ENCODE measurements at regions not wholly inside any gene's neighbourhood (a gene's known extent, or its start where the extent isn't known, plus 50 kb on each side); places are given as distances from the start of the nearest gene placed in this dataset.

GRCh38 chr10:69715899-69716606 is 85.7 kb upstream of the COL13A1 start:
- H3K27me3 ChIP-seq (ENCODE audit: control insufficient read depth, insufficient read depth, low read length): peaks cover 3% of the 10 kb centered on the region; the same call in 1 of the 2 replicates
- no peaks in the 10 kb centered on the region for H3K9me3 ChIP-seq (ENCODE audit: control insufficient read depth, insufficient read depth, low read depth, low read length)
- ChIA-PET CTCF (interaction anchor here (0.9 to 1.6 kb wide), 3 partner anchors 20 to 71 kb away, joined by 3 to 4 read pairs (median 4); no protein-coding TSS in a partner anchor), POLR2A (no interaction called here)
- no peaks in the 10 kb centered on the region for H3K36me3 ChIP-seq (ENCODE audit: control insufficient read depth, insufficient read depth, low read length)
- no peak overlapping the region for H3K4me3 ChIP-seq (ENCODE audit: low read depth in 2 of 2, low read length in 2 of 2)
- intact Hi-C loops (cut with micrococcal nuclease; ENCODE audit: unreplicated experiment): loop anchor here (2.0 kb wide), 2 partner anchors 19 to 71 kb away; no protein-coding TSS in a partner anchor
- BruUV-seq (replicated peaks): no TSS peak
- ATAC-seq: no peak
- TF ChIP-seq SIN3A (IDR thresholded peaks at IDR 0.05; ENCODE audit: borderline replicate concordance, insufficient read depth, low read depth, low read length): no peak
- no peak for TF ChIP-seq REST (IDR thresholded peaks at IDR 0.05; ENCODE audit: insufficient read depth in 1 of 2, low read depth in 2 of 2, low read length in 1 of 2)
- in situ Hi-C loops (cut with HindIII; ENCODE audit: low pct_unique_long_range_greater_than_20kb, low sequenced_read_pairs): no loop called here
- no peaks in the 10 kb centered on the region for H3K4me1 ChIP-seq (ENCODE audit: control insufficient read depth, insufficient read depth, low read length)
- H3K27ac ChIP-seq (ENCODE audit: low read length): no peak overlapping the region
- DNase-seq (ENCODE audit: low read depth, low spot score): no peak

- ChIA-PET CTCF (interaction anchor here (0.7 to 1.6 kb wide), 4 partner anchors 17 to 72 kb away, joined by 3 to 4 read pairs (median 4); no protein-coding TSS in a partner anchor), POLR2A (no interaction called here)
- ATAC-seq (peak; percentile 90), DNase-seq (ENCODE audit: low read depth, low spot score) (no peak)
- Histone ChIP-seq H3K4me3 (ENCODE audit: low read depth in 2 of 2, low read length in 2 of 2) (no peak overlapping the region), H3K36me3 (ENCODE audit: control insufficient read depth, insufficient read depth, low read length) (no peaks in the 10 kb centered on the region), H3K9me3 (ENCODE audit: control insufficient read depth, insufficient read depth, low read depth, low read length) (peaks cover 3% of the 10 kb centered on the region; the same call in 1 of the 2 replicates), H3K27me3 (ENCODE audit: control insufficient read depth, insufficient read depth, low read length) (peaks cover 3% of the 10 kb centered on the region; the same call in 1 of the 2 replicates), H3K27ac (ENCODE audit: low read length) (no peak overlapping the region), H3K4me1 (ENCODE audit: control insufficient read depth, insufficient read depth, low read length) (no peaks in the 10 kb centered on the region)
- TF ChIP-seq TCF7L2 (IDR thresholded peaks at IDR 0.05; ENCODE audit: low read depth, low read length) (no peak), CTCF (IDR thresholded peaks at IDR 0.05) (peak; percentile 97), REST (IDR thresholded peaks at IDR 0.05; ENCODE audit: insufficient read depth in 1 of 2, low read depth in 2 of 2, low read length in 1 of 2) (no peak), POLR2AphosphoS5 (IDR thresholded peaks at IDR 0.05; ENCODE audit: low read depth, low read length) (no peak), SIN3A (IDR thresholded peaks at IDR 0.05; ENCODE audit: borderline replicate concordance, insufficient read depth, low read depth, low read length) (no peak)
- no TSS peak for BruUV-seq (replicated peaks)
- in situ Hi-C loops (cut with HindIII; ENCODE audit: low pct_unique_long_range_greater_than_20kb, low sequenced_read_pairs): no loop called here
- intact Hi-C loops (cut with micrococcal nuclease; ENCODE audit: unreplicated experiment): loop anchor here (2.0 kb wide), 2 partner anchors 20 to 72 kb away; no protein-coding TSS in a partner anchor
These were observed 84.8 kb upstream of the COL13A1 start for GRCh38 chr10:69716711-69717560.

Data from Panc1 (cell line).